ENCODE measurements at regions not wholly inside any gene's neighbourhood (a gene's known extent, or its start where the extent isn't known, plus 50 kb on each side); places are given as distances from the start of the nearest gene placed in this dataset.
"Not testable (repeated sequence)": the region's sequence is repeated elsewhere in the genome, so short reads cannot be mapped to it uniquely, and the experiment has no call there.

GRCh38 chr2:75326645-75327044, 127.3 kb upstream of the TACR1 start:
- no peak for DNase-seq (ENCODE audit: low read depth, low spot score)

GRCh38 chr2:75325594-75325993, 126.3 kb upstream of the TACR1 start:
- no peak for DNase-seq (ENCODE audit: low read depth, low spot score)

- DNase-seq (ENCODE audit: low read depth, low spot score): no peak
Measured at GRCh38 chr2:75324861-75325284, 125.6 kb upstream of the TACR1 start.

GRCh38 chr2:75324141-75324540, 124.8 kb upstream of the TACR1 start:
- DNase-seq (ENCODE audit: low read depth, low spot score): no peak

GRCh38 chr2:75321599-75321922, 122.2 kb upstream of the TACR1 start:
- no peak for DNase-seq (ENCODE audit: low read depth, low spot score)

GRCh38 chr2:75320898-75321598, 121.7 kb upstream of the TACR1 start:
- no peak for DNase-seq (ENCODE audit: low read depth, low spot score)

GRCh38 chr2:75319951-75320350, 120.6 kb upstream of the TACR1 start:
- DNase-seq (ENCODE audit: low read depth, low spot score): no peak

GRCh38 chr2:75317802-75318201, 118.5 kb upstream of the TACR1 start:
- no peak for DNase-seq (ENCODE audit: low read depth, low spot score)

GRCh38 chr2:75317316-75317715, 118.0 kb upstream of the TACR1 start:
- no peak for DNase-seq (ENCODE audit: low read depth, low spot score)

- no peak for DNase-seq (ENCODE audit: low read depth, low spot score)
Measured at GRCh38 chr2:75315436-75315835, 116.1 kb upstream of the TACR1 start.

- DNase-seq (ENCODE audit: low read depth, low spot score): peak; percentile 42
Measured at GRCh38 chr2:75311993-75312392, 112.7 kb upstream of the TACR1 start.

GRCh38 chr2:75311521-75311920, 112.2 kb upstream of the TACR1 start:
- DNase-seq (ENCODE audit: low read depth, low spot score): no peak

- DNase-seq (ENCODE audit: low read depth, low spot score): no peak
Measured at GRCh38 chr2:75310876-75311275, 111.6 kb upstream of the TACR1 start.

GRCh38 chr2:75309596-75310463, 110.5 kb upstream of the TACR1 start:
- no peak for DNase-seq (ENCODE audit: low read depth, low spot score)

- DNase-seq (ENCODE audit: low read depth, low spot score): no peak
Measured at GRCh38 chr2:75303227-75303626, 103.9 kb upstream of the TACR1 start.

- no peak for DNase-seq (ENCODE audit: low read depth, low spot score)
Measured at GRCh38 chr2:75294362-75294761, 95.0 kb upstream of the TACR1 start.

- no peak for DNase-seq (ENCODE audit: low read depth, low spot score)
Measured at GRCh38 chr2:75292826-75293225, 93.5 kb upstream of the TACR1 start.

- no peak for DNase-seq (ENCODE audit: low read depth, low spot score)
Measured at GRCh38 chr2:75290600-75291150, 91.4 kb upstream of the TACR1 start.

- DNase-seq (ENCODE audit: low read depth, low spot score): no peak
Measured at GRCh38 chr2:75289771-75290170, 90.5 kb upstream of the TACR1 start.

GRCh38 chr2:75289178-75289577, 89.9 kb upstream of the TACR1 start:
- DNase-seq (ENCODE audit: low read depth, low spot score): not testable (repeated sequence)

GRCh38 chr2:75288760-75289159, 89.4 kb upstream of the TACR1 start:
- no peak for DNase-seq (ENCODE audit: low read depth, low spot score)

GRCh38 chr2:75287624-75288316, 88.5 kb upstream of the TACR1 start:
- DNase-seq (ENCODE audit: low read depth, low spot score): no peak

Measured in iPS DF 19.7 (cell line).